ENCODE measurements at regions not wholly inside any gene's neighbourhood (a gene's known extent, or its start where the extent isn't known, plus 50 kb on each side); places are given as distances from the start of the nearest gene placed in this dataset.

DNA sequence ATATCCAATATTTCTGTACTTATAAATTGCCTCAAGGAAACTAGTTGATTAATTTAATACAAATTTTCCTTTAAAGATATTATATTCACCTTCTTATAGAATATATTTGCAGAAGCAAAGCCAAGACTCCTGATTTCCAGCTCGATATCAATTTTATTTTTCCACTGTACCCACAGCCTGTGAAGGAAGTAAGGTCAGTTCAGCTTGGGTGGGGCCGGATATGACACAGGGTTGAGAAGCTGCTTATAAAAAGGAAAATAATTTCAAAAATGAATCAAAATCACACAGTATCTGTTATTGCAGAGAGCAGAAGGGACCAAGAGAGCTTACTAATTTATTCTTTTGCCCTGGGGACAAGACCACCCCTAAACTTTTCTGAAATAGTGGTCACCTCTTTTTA lies 491.4 kb downstream of the TUSC7 start:
- intact Hi-C loops (cut with DNase I; ENCODE audit: low total_unique reads) (no loop called here), in situ Hi-C loops (cut with MboI; ENCODE audit: low sequenced_read_pairs in 4 of 4) (no loop called here)
- no peak overlapping the region for H3K4me3 ChIP-seq
- DNase-seq = no peak
- no peaks in the 10 kb centered on the region for H3K27me3 ChIP-seq
- no peak for ATAC-seq
- no peak for TF ChIP-seq POLR2A (IDR thresholded peaks at IDR 0.05)
- TF ChIP-seq, protein P1, sequence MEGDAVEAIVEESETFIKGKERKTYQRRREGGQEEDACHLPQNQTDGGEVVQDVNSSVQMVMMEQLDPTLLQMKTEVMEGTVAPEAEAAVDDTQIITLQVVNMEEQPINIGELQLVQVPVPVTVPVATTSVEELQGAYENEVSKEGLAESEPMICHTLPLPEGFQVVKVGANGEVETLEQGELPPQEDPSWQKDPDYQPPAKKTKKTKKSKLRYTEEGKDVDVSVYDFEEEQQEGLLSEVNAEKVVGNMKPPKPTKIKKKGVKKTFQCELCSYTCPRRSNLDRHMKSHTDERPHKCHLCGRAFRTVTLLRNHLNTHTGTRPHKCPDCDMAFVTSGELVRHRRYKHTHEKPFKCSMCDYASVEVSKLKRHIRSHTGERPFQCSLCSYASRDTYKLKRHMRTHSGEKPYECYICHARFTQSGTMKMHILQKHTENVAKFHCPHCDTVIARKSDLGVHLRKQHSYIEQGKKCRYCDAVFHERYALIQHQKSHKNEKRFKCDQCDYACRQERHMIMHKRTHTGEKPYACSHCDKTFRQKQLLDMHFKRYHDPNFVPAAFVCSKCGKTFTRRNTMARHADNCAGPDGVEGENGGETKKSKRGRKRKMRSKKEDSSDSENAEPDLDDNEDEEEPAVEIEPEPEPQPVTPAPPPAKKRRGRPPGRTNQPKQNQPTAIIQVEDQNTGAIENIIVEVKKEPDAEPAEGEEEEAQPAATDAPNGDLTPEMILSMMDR (IDR thresholded peaks at IDR 0.05 in 4 of 5, conservative IDR thresholded peaks at IDR 0.05 in 1 of 5) = no peak
- no peak overlapping the region for H3K27ac ChIP-seq
- no peaks in the 10 kb centered on the region for H3K9me3 ChIP-seq
- no peaks in the 10 kb centered on the region for H3K36me3 ChIP-seq
- H3K4me1 ChIP-seq = no peaks in the 10 kb centered on the region

- no peaks in the 10 kb centered on the region for H3K4me1 ChIP-seq
- DNase-seq (no peak), ATAC-seq (no peak)
- TF ChIP-seq, protein P1 (IDR thresholded peaks at IDR 0.05 in 4 of 5, conservative IDR thresholded peaks at IDR 0.05 in 1 of 5) = no peak
- no peak for TF ChIP-seq POLR2A (IDR thresholded peaks at IDR 0.05)
- H3K4me3 ChIP-seq = no peak overlapping the region
- intact Hi-C loops (cut with DNase I; ENCODE audit: low total_unique reads) = no loop called here
- no peaks in the 10 kb centered on the region for H3K36me3 ChIP-seq
- in situ Hi-C loops (cut with MboI; ENCODE audit: low sequenced_read_pairs in 4 of 4) = no loop called here
- H3K27me3 ChIP-seq = no peaks in the 10 kb centered on the region
- no peak overlapping the region for H3K27ac ChIP-seq
- H3K9me3 ChIP-seq = no peaks in the 10 kb centered on the region
Observed at GRCh38 chr3:117201901-117202774, 492.6 kb downstream of the TUSC7 start.

- no peak overlapping the region for H3K4me3 ChIP-seq
- TF ChIP-seq POLR2A (IDR thresholded peaks at IDR 0.05) = no peak
- TF ChIP-seq, protein P1 (IDR thresholded peaks at IDR 0.05 in 4 of 5, conservative IDR thresholded peaks at IDR 0.05 in 1 of 5) = no peak
- intact Hi-C loops (cut with DNase I; ENCODE audit: low total_unique reads) (no loop called here), in situ Hi-C loops (cut with MboI; ENCODE audit: low sequenced_read_pairs in 4 of 4) (no loop called here)
- H3K27ac ChIP-seq = no peak overlapping the region
- H3K9me3 ChIP-seq = peaks cover 0 to 3% (median 0%) of the 10 kb centered on the region in 3 donors
- ATAC-seq (no peak), DNase-seq (no peak)
- no peaks in the 10 kb centered on the region for H3K36me3 ChIP-seq
- no peaks in the 10 kb centered on the region for H3K27me3 ChIP-seq
- no peaks in the 10 kb centered on the region for H3K4me1 ChIP-seq
Observed at GRCh38 chr3:117217355-117217754, 507.8 kb downstream of the TUSC7 start.

- no peak overlapping the region for H3K27ac ChIP-seq
- no peak overlapping the region for H3K4me3 ChIP-seq
- H3K27me3 ChIP-seq = no peaks in the 10 kb centered on the region
- TF ChIP-seq, protein P1 (IDR thresholded peaks at IDR 0.05 in 4 of 5, conservative IDR thresholded peaks at IDR 0.05 in 1 of 5) = no peak
- TF ChIP-seq POLR2A (IDR thresholded peaks at IDR 0.05) = no peak
- H3K9me3 ChIP-seq = no peaks in the 10 kb centered on the region
- DNase-seq (no peak), ATAC-seq (no peak)
- intact Hi-C loops (cut with DNase I; ENCODE audit: low total_unique reads) = no loop called here
- no peaks in the 10 kb centered on the region for H3K36me3 ChIP-seq
- in situ Hi-C loops (cut with MboI; ENCODE audit: low sequenced_read_pairs in 4 of 4) = no loop called here
- H3K4me1 ChIP-seq = no peaks in the 10 kb centered on the region
Observed at GRCh38 chr3:117217760-117218316, 508.3 kb downstream of the TUSC7 start.

Data from gastrocnemius medialis (tissue), 4 donors.